GM18520 (cell line): ENCODE measurements at regions not wholly inside any gene's neighbourhood (a gene's known extent, or its start where the extent isn't known, plus 50 kb on each side); places are given as distances from the start of the nearest gene placed in this dataset.
"Not testable (repeated sequence)": the region's sequence is repeated elsewhere in the genome, so short reads cannot be mapped to it uniquely, and the experiment has no call there.

ENCODE experiments used
- ATAC-seq: cut with Tn5 transposase; IDR thresholded peaks from one replicate; pipeline ENCODE4 v1.9.1; 2021; ENCODE audit not compliant: unreplicated experiment

DNA sequence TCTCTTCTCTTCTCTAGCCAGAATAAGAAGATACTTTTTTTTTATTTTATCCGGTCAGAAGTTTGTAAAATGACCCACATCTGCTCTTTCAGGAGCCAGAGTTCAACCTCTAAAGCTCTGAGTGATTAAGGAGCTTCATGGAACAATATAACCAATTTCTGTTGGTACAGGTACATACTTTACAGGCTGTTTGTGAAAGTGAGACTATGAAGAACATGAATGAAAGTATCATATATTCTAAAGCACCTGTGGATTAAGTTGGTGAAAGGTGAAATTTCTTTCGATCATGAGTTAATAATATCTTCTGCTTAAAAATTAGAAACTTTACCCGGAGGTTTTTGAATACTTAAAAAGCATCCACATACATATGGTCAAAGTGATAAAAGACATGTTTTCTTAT lies 65.2 kb downstream of the DMRT2 start:
- no peak for ATAC-seq

DNA sequence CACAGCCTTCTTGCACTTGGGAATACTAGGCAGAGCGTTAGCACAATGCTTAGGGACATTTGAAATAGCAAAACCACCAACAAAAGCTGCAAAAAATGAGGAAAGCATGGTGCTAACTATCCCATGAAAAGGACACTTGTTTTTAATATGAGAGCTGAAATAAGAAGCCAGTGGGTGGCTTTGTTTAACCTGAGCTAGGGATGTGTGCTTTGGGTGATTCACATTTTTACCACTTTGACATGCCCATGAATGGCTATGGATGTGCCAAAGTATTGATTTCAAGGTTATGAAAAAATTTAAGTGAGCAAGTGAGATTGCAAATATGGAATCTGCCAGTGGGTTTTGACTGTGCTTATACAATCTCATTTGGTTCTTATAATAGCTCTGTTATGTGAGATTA lies 67.3 kb downstream of the DMRT2 start:
- ATAC-seq = no peak

DNA sequence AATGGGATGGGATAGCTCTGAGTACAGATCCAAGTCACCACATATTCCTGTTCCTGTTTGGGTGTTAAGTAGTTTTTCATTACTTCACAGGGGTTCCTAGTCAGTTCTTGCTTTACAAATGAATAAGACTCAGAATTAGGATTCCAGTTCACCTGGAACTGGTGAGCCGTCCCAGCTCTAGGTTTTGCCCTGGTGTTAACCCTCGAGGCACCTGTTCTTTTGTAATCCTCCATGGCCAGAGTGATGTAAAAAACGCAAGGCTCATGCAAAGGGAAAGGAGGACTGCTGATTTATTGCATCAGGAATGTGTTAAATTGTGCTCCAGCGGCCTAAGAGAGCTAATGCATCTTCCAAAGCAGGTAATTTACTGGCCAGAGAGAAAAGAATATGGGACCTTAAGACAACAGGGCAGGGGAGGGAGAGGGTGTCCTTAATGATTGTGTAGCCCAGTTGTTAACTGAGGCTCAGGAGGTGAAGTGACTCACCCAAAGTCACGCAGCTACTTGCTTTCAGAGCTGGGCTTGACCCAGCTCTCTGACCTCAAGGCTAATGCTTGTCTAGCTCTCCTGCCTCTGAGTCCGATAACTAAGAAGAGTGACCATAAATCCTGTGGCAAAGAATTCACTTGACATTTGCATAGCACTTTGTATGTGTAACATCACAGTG lies 70.5 kb downstream of the DMRT2 start:
- ATAC-seq = no peak

DNA sequence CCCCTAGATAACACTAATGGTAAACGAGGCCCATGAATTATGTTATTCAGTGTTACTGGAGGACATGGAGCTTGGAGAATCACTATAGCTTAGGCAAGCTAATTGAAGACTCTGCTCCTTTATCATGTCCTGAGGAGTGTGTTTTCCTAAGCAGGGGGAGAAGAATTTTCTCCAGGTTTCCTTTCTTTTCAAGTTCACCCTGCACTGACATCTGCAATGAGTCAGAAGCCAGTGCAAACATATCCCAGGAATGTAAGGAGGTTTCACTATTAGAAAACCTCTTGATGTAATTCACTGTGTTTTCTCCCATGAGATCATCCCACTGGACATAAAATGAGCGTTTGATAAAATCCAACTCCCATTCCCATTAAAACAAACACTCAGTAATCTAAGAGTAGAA lies 75.6 kb downstream of the DMRT2 start:
- ATAC-seq = no peak

DNA sequence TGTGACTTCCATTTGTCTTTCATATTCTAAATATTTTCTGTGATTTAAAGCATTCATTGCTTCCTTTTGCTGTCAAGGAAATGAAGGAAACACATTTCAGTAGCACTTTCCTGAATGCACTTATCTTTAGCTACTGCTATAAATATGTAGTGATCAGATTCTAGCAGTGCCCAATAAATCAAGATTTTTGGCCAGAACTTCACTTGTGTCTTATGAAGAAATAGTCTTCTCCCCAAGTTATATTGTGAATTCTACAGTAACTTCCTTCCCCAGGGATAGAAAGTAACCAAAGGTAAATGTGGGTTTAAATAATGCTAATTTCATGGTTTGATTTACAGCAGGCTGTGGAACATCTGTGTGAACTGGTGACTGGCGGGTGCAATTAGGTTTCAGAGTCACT lies 77.9 kb downstream of the DMRT2 start:
- ATAC-seq = no peak

DNA sequence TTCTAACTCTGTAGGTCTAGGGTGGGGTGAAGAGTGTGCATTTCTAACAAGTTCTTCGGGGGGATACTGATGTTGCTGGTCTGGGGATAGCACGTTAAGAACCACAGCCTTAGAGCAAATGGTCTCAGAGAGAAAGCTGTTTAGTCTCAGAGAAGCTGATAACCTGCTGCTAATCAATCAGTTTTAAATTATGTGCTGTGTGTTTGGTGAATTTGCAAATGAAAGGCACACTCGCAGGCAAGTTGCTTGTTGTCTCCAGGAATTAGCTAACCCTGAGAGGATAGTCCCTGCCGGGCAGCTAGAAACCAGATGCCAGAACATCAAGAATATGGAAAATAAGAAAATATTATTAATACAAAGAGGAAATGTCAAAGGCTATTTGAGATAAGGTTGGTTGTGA lies 79.2 kb downstream of the DMRT2 start:
- ATAC-seq = no peak

DNA sequence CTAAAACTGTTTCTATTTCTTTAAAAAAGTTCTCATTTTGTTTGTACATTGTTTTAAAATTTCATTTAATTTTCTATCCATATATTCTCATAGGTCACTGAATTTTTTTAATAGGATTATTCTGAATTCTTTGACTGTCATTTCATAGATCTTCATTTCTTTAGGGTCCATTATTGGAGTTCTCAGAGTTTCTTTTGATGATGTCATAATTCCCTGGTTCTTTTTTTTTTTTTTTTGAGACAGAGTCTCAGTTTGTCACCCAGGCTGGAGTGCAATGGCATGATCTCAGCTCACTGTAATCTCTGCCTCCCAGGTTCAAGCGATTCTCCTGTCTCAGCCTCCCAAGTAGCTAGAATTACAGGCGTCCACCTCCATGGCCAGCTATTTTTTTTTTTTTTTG lies 89.9 kb downstream of the DMRT2 start:
- ATAC-seq = no peak

DNA sequence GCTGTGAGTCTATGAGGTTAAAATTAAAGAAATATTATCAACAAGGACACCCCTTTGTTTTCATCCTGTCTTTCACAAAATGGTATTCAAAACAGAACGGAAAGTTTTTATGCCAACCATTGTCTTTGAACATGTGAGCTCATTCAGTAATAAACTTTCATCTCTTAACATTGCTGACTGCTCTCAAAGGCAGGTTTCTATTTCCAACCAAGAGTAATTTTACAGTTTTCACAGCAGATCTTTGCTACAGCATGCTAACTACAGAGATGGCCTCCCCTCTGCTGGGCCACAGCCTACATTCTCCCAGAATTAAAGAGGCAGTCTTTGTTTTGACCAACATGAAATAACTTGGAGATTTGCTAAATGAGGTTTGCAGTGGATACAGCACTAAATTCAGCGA lies 101.5 kb downstream of the DMRT2 start:
- no peak for ATAC-seq

DNA sequence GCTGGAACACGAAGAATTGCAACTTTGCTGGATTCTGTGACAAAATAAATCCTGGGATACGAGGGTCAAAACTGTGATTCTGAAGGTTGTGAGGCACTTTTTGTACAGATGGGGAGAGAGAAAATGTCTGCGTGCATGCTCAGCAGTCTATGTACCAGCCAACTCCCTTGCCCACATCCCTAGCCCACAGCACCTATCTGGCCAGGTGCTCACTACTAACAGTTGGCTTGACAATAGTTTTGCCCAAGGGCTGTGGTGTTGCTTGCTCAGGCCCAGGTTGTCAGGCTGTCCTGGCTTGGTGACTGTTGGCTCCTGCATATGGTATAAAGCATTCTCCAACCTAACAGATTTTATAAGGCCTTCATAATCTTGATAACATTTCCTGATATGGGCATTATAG lies 102.0 kb downstream of the DMRT2 start:
- ATAC-seq = no peak

DNA sequence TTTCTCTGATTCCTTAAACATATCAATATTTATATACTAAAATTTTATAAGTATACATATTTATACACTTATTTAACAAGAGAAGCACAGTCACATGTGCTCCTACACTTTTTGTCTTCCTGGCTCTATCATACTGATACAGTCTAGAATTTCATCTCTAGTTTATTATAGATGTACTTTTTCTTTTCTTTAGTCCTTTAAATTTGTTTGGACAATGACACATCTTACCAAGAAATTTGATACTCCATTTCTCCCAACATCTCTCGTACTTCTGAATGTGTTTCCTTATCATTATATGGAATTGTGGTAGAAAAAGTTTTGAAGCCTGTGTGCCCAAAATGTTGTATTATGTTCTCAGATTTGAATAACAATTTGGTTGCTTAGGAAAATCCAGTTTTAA lies 104.6 kb downstream of the DMRT2 start:
- no peak for ATAC-seq

DNA sequence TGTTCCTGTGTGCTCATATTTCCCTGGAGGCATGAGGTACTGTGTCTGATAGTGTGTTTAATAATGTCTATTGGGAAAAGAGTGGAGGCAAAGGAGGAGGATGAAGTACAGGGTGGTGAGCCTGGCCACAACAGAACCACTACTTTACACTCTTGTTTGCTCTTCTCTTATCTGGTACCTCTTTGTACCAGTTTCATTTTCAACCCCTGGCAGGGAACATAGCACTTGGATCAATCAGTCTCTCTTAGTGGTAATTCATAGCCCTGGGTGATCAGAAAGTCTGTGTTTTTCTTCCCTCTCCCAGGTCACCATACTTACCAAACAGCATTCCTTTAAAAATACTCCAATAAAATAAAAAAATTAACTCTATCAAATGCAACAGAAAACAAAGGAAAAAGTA lies 105.4 kb downstream of the DMRT2 start:
- no peak for ATAC-seq

DNA sequence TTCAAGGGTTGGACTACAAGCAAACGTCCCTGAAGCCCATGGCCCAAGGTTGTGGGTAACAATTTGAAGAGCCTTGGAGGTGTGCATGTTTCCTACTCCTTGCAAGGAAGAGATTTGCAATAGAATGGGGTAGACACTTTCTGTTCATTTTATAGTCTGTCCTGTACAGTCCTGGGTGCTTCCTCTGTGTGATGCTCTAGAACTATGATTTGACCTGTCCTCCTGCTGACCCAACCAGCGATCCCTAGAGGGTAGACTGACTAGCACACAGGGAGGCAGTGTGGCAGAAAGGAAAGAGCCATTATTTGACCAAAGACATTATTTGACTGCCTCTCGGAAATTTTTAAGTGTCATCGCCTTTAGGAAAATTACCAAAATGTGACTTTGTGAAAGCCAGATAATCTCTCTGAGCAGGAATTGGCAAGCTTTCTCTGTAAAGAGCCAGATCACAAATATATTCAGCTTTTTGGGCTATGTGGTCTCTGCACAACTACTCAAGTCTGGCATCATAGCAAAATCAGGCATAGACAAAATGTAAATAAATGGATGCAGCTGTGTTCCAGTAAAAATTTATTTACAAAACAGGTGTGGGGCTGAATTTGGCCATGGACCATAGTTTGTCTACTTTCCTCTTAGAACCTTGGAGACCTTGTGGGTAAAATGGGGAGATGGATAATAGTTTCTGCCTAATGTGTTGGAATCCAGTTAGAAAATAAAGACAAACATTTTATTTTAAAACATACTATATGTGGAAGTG lies 106.8 kb downstream of the DMRT2 start:
- no peak for ATAC-seq

DNA sequence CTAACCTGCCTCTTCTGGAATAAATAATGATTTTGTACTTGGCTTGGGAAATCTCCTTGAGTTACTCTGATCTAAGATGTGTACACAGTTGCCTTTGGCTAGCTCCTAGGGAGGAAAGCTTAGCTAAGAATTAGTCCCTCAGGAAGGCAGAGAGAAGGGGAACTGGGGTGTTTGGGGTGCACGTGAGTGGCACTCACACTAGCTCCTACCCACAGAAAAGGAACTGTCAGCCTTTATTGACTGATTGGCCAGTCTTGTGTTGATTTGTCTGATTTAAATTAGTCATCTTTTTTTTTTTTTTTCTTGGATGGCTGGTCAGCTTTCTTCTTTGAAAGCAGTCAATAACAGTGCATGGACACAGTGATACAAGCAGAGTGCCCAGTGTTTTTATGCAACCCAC lies 107.7 kb downstream of the DMRT2 start:
- no peak for ATAC-seq

DNA sequence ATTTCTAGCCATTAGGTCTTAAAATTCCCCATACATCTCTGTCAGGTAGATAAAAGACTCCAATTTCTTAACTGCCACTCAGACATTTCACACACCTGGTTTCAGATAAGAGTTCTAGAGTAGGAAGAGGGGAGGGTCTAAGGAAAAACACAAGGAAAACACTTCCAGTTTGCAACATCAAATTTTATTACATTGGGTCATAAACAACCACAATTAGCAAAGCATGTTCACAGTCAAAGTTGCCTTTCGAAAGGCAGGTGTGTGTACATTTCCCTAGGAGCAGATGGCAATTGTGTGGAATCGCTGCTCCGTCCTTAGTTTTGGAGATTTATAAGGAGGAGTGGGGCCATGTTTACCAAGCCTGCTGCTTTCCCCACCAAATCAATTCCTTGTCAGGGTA lies 120.8 kb downstream of the DMRT2 start:
- ATAC-seq = no peak

DNA sequence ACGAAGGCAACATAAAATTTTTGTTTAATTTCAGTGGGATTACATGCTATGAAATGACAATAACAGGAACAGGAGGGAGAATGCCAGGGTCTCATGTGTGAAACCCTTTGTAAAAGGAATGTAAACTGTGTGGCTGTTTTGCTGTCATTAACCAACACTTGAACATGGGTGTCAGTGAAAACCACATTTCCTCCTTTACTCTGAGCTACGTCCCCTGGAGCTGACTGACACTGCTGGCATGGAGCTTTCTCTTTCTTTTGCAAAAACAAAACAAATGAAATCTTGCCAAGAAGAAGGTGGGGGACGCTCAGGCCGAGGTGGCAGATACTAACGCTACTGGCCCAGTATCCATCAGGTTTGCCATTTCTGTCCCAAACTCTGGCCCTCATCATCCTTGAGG lies 121.4 kb downstream of the DMRT2 start:
- ATAC-seq = no peak

DNA sequence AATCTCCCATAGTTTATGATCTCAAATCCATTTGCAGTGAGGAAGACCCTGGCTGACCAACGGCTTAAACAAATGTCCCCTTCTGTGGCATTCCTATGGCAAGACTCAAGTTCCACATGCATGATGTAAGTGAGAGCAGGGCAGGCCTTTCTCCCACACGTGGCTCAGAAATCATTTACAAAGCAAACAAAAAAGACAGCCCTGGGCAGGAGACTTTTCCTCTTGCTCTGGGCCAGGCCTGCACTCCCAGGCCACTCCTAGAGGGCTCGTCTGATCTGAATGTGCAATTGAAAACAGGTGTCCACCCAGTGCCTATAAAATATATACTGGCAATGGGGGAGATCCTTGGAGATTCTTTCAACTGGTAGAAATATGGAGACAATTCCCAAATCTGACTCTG lies 123.1 kb downstream of the DMRT2 start:
- no peak for ATAC-seq

DNA sequence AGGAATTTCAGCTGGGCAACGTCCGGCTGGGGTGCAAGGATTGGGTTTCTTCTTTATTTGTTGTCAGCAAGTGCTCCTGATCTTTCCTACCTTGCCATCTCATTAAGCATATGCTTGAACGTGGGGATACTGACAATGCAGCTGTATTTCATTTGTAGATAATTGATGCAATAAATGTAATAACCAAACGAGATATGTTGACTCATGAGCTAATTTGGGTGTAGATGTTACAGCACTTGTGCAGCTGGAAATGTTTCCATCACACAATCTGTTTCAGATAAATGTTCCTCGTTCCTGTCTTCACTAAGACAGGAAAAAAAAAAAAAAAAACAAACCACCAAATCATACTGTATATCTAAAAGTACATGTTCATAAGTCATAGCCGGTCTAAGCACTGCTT lies 123.8 kb downstream of the DMRT2 start:
- ATAC-seq = no peak

DNA sequence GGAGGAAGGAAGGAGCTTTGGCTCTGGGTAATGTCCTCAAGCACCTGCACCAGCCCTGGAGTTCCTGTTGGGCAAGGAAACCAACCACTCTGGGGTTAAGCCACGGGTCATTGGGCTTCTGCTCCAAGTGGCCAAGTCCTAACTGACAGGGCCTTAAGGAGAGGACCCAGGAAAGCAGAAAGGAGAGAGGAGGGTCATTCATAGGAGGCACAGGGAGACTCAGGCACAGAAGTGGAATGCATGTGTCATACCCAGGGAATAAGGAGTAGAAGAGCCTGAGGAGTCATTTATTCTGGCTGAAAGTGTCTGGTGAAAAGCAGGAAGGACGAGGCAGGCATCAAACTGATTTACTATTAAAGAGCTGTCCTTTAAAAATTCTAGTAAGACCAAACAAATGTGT lies 129.2 kb downstream of the DMRT2 start:
- ATAC-seq = no peak

DNA sequence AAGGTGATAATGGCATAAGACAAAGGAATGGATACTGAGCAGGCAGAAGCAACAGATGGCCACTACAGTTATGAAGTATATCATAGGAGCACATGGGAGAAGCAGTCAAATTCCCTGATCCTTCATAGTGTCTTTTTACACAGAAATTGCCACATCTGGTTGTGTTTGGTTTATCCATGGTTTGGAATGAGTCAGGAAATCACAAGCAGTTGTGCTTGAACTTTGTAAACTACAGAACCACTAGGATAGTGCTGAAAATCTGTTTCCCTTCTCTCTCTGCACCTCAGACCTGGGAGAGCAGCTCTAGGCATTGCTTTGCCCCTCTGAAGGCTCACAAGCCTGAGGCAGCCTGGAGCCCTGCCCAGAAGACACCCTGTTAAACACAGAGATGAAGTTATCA lies 134.0 kb downstream of the DMRT2 start:
- no peak for ATAC-seq

DNA sequence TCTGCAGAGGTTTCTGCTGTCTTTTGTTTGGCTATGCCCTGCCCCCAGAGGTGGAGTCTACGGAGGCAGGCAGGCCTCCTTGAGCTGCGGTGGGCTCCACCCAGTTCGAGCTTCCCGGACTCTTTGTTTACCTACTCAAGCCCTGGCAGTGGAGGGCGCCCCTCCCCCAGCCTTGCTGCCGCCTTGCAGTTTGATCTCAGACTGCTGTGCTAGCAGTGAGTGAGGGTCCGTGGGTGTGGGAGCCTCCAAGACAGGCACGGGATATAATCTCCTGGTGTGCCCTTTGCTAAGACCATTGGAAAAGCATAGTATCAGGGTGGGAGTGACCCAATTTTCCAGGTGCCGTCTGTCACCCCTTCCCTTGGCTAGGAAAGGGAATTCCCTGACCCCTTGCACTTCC lies 137.0 kb downstream of the DMRT2 start:
- not testable (repeated sequence) for ATAC-seq

DNA sequence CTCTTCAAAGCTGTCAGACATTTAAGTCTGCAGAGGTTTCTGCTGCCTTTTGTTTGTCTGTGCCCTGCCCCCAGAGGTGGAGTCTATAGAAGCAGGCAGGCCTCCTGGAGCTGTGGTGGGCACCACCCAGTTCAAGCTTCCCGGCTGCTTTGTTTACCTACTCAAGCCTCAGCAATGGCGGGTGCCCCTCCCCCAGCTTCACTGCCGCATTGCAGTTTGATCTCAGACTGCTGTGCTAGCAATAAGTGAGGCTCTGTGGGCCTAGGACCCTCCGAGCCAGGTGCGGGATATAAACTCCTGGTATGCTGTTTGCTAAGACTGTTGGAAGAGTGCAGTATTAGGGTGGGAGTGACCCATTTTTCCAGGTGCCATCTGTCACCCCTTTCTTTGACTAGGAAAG lies 145.5 kb downstream of the DMRT2 start:
- not testable (repeated sequence) for ATAC-seq

DNA sequence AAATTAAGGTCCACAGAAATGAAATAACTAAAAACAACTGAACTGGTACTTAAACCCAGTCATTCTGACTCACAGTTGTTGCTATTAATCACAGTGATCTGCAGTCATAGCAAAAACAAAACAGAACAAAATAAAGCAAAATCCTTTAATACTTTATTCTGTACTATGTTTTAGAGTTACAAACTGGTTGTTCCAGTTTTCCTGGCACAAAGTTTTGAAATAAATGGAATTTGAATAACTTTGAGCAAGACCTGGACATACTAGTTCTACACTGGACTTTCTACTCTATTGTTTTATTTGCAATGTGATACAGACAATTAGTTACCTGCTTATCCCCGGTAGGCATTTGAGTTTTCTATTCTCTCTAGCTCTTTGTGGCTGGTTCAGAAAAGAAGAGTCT lies 147.9 kb downstream of the DMRT2 start:
- ATAC-seq = no peak

DNA sequence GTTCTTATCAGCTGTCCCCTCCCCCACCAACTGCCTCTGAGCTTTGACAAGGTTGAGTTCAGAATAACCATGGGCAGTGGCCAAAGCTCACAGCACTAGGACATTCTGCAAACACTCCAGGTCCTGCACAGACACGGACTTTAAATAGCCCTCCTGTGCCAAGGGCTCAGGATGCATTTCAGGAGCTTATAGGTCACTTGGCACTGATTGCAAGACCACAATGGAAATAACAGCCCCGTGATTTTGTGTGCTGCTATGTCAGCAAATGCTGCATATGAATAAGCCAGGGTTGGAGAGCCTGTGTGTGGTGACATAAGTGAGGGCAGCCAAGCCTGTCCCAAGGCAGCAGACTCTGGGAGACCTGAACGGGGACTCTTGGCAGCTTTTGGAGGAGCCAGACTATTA lies 150.7 kb downstream of the DMRT2 start:
- no peak for ATAC-seq
